ENCODE measurements at regions not wholly inside any gene's neighbourhood (a gene's known extent, or its start where the extent isn't known, plus 50 kb on each side); places are given as distances from the start of the nearest gene placed in this dataset.

- no peak for TF ChIP-seq CTCF (IDR thresholded peaks at IDR 0.05)
- TF ChIP-seq EP300 (IDR thresholded peaks at IDR 0.05), result no peak
- TF ChIP-seq POLR2A (IDR thresholded peaks at IDR 0.05), result no peak
These were observed 300.5 kb downstream of the ANTXR2 start for GRCh38 chr4:79772510-79772909.

Measured in tibial nerve (tissue), 4 donors.